Activated CD4-positive, alpha-beta T cell treated with anti-CD3 and anti-CD28 coated beads for 36 hours (primary cell): ENCODE measurements at regions not wholly inside any gene's neighbourhood (a gene's known extent, or its start where the extent isn't known, plus 50 kb on each side); places are given as distances from the start of the nearest gene placed in this dataset.

ENCODE experiments used
- ATAC-seq: fragments of 200-7000 bp; cut with Tn5 transposase; one replicate; pipeline ENCODE4 v1.10.0; 2021; ENCODE audit warnings: mild to moderate bottlenecking, moderate library complexity
- CTCF ChIA-PET: fragments of 350-600 bp; sonication (Branson Sonifier 250); formaldehyde crosslinking; loops from one replicate; lab custom pipeline; 2021; ENCODE audit warnings: antibody characterized with exemption; lab: Charles Lee
- POLR2A ChIA-PET: fragments of 350-600 bp; sonication (Branson Sonifier 250); formaldehyde crosslinking; loops from one replicate; lab custom pipeline; 2021; ENCODE audit warnings: antibody characterized with exemption, inconsistent platforms; lab: Charles Lee
- DNase-seq: peaks from one replicate; pipeline ENCODE4 v3.0.0-alpha.2; 2020
- H3K27ac Mint-ChIP-seq: one replicate; pipeline ENCODE4 v1.8.0; 2021; ENCODE audit warnings: mixed read lengths
- H3K27me3 Mint-ChIP-seq: one replicate; pipeline ENCODE4 v1.8.0; 2021; ENCODE audit warnings: mixed read lengths
- H3K36me3 Mint-ChIP-seq: one replicate; pipeline ENCODE4 v1.8.0; 2021; ENCODE audit warnings: low read depth, mixed read lengths
- H3K4me1 Mint-ChIP-seq: one replicate; pipeline ENCODE4 v1.8.0; 2021; ENCODE audit warnings: mixed read lengths
- H3K4me3 Mint-ChIP-seq: one replicate; pipeline ENCODE4 v1.8.0; 2021; ENCODE audit warnings: mild to moderate bottlenecking, moderate library complexity, mixed read lengths
- H3K9me3 Mint-ChIP-seq: one replicate; pipeline ENCODE4 v1.8.0; 2021; ENCODE audit warnings: low read depth, mixed read lengths
- intact Hi-C, 2 experiments: fragments of 100-400 bp; cut with DNase I in 1 of 2; cut with micrococcal nuclease in 1 of 2; formaldehyde crosslinking; loops; one replicate each; pipeline versions ENCODE4 v1.14.2 to v1.15.1; 2022 to 2024; cut with DNase I, micrococcal nuclease

DNA sequence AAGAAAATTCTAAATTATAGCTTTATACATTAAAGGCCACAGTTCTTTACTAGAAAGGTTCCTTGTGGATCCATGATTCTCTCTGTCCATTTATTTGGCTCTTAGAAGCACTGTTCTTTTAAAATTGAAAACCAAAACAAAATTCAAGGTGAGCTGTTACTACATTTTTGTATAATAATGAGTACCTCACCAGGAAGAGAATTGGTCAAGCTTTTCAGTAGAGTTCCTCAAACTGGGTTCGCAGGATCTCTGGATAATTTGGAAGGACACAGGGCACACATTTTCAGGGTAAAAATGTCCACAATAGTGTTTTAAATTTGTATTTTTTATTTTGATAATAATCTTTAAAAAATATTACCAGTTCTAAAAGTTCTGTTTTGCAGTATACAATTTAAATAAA, 93.0 kb downstream of the PPP1R3A start:
- Mint-ChIP-seq H3K27ac (no peak overlapping the region), H3K36me3 (no peaks in the 10 kb centered on the region), H3K27me3 (no peaks in the 10 kb centered on the region), H3K9me3 (no peaks in the 10 kb centered on the region), H3K4me3 (no peak overlapping the region), H3K4me1 (no peaks in the 10 kb centered on the region)
- intact Hi-C loops, result no loop called here
- POLR2A ChIA-PET, result no interaction called here
- ATAC-seq, result no peak
- CTCF ChIA-PET, result no interaction called here
- no peak for DNase-seq

DNA sequence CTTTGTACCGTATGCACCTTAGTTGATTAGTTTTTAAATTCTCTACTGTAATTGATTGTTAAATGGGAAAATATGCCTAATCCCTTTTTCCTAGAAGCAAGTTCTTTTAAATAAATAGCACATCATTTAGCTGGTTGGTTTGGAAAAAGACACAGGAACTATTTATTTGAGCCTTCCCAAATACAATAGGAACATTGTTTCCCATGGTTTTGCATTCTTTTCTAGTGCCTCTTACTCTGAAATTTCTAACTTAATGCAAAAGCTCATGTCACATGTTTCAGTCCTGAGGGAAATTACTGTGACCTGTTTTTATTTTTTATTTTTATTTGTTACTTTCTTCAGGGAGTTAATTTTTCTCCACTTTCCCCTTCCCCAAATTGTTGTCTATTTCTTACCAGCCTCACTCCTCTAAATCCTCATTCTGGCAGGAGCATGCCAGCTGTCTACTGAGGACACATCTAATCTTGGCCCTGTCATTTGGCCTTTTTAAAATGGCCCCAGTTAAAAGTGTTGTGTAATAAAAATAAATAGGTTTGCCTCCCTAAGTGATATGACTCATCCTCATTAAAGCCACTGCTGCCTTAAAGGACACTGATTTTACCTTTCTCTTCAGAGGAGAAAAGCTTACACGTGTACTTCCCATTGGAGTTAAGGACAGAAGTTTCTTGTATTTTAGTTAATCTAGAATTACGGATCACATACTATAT, 94.5 kb downstream of the PPP1R3A start:
- no peak overlapping the region for H3K4me3 Mint-ChIP-seq
- H3K27me3 Mint-ChIP-seq, result no peaks in the 10 kb centered on the region
- CTCF ChIA-PET, result no interaction called here
- H3K4me1 Mint-ChIP-seq, result no peaks in the 10 kb centered on the region
- H3K27ac Mint-ChIP-seq, result no peak overlapping the region
- H3K36me3 Mint-ChIP-seq, result no peaks in the 10 kb centered on the region
- no peak for ATAC-seq
- no peak for DNase-seq
- intact Hi-C loops, result no loop called here
- POLR2A ChIA-PET, result interaction anchor here (0.6 kb wide), 1 partner anchor 1585 kb away, joined by 3 read pairs; no protein-coding TSS in a partner anchor
- H3K9me3 Mint-ChIP-seq, result no peaks in the 10 kb centered on the region

DNA sequence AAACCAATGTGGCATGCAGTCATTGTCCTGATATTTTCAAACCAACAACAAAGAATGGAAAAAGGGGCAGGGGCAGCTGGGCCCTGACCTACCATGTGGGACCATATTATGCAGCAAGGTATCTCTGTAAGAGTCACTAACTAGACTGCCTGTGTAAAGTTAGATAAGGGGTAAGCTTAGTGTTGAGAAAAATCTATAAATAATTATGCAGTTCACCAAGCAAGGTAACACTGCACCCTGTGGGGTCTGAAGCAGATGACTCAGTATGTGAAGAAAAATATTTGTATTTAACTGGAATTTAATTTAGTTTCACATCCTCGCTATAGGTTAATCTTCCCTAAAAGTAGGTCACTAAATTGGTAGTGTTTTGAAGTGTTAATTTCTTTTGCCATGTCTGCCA, 99.3 kb downstream of the PPP1R3A start:
- no peak overlapping the region for H3K27ac Mint-ChIP-seq
- POLR2A ChIA-PET, result no interaction called here
- no peaks in the 10 kb centered on the region for H3K4me1 Mint-ChIP-seq
- intact Hi-C loops, result no loop called here
- CTCF ChIA-PET, result no interaction called here
- no peaks in the 10 kb centered on the region for H3K27me3 Mint-ChIP-seq
- H3K4me3 Mint-ChIP-seq, result no peak overlapping the region
- no peaks in the 10 kb centered on the region for H3K9me3 Mint-ChIP-seq
- DNase-seq, result no peak
- no peaks in the 10 kb centered on the region for H3K36me3 Mint-ChIP-seq
- no peak for ATAC-seq

DNA sequence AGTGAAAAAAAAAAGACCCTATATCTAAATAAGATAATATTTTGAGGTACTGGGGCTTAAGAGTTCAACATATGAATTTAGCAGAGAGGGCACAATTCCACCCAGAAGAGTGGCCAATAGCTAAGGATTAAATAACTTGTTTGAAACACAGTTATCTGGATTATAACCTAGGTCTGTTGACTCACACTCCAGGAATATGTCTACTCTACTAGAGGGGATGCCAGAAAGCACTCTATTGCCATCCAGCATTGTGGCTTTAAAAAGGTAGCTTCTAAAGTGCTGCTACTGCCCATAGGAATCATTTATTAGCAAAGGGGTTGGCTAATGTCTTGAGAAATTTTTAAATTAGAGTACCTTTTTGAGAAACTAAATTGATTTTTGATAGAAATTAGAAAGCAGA, 102.2 kb downstream of the PPP1R3A start:
- H3K4me3 Mint-ChIP-seq, result no peak overlapping the region
- H3K4me1 Mint-ChIP-seq, result no peaks in the 10 kb centered on the region
- intact Hi-C loops, result no loop called here
- ChIA-PET CTCF (no interaction called here), POLR2A (no interaction called here)
- no peaks in the 10 kb centered on the region for H3K36me3 Mint-ChIP-seq
- no peak overlapping the region for H3K27ac Mint-ChIP-seq
- DNase-seq (no peak), ATAC-seq (no peak)
- no peaks in the 10 kb centered on the region for H3K9me3 Mint-ChIP-seq
- no peaks in the 10 kb centered on the region for H3K27me3 Mint-ChIP-seq

DNA sequence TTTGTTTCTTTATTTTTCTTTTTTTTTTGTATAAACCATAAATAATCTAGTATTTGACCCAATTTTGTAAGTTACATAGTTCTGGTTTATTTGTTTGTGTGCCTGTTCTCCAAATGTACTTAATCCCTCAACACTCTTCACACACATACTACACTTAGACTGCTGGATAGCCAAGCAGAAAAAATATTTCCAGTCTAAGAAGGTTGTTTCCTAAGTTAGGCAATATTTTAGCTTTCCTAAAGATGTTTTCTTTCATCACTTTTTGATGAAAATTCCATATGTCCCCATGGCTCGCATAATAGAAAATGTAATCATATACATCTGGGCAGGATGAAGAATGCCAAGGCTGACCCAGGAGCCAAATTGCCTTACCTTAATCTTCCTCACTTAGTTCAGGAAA, 105.3 kb downstream of the PPP1R3A start:
- H3K4me1 Mint-ChIP-seq, result no peaks in the 10 kb centered on the region
- H3K27ac Mint-ChIP-seq, result no peak overlapping the region
- no peaks in the 10 kb centered on the region for H3K36me3 Mint-ChIP-seq
- ChIA-PET CTCF (no interaction called here), POLR2A (no interaction called here)
- no peaks in the 10 kb centered on the region for H3K9me3 Mint-ChIP-seq
- H3K27me3 Mint-ChIP-seq, result no peaks in the 10 kb centered on the region
- no peak for ATAC-seq
- no peak overlapping the region for H3K4me3 Mint-ChIP-seq
- no peak for DNase-seq
- intact Hi-C loops, result no loop called here

DNA sequence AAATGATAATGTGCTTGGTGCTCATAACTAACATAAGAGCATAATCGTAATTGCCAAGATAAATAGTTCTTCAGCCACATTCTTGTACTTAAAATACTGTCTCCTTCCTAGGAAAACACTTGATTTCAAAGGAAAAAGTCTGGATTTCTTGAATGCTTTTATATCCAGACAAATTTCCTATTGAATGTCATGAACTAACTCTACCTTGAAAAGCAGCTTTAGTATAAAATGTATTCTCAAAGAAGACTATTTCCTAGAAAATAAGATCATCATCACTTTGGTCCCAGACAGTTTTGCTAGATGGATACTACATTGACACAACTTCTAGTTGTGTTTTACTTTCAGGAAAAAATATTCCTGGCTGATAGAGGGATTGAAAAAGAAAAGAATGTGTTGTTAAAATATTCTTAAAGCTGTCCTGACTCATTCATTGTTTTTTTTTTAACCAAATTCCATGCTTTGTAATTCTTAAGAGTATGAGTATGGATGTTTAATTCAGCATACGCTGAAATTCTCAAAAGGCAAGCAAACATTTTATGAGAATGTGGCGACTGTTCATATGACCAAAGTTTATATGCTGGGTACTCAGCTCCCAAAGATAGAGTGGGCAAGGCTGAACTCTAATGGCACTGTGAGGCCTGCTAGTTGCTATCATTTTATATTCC, 106.1 kb downstream of the PPP1R3A start:
- ChIA-PET POLR2A (no interaction called here), CTCF (no interaction called here)
- intact Hi-C loops, result no loop called here
- H3K4me3 Mint-ChIP-seq, result no peak overlapping the region
- DNase-seq (no peak), ATAC-seq (no peak)
- H3K27me3 Mint-ChIP-seq, result no peaks in the 10 kb centered on the region
- no peaks in the 10 kb centered on the region for H3K9me3 Mint-ChIP-seq
- no peaks in the 10 kb centered on the region for H3K4me1 Mint-ChIP-seq
- no peaks in the 10 kb centered on the region for H3K36me3 Mint-ChIP-seq
- H3K27ac Mint-ChIP-seq, result no peak overlapping the region

DNA sequence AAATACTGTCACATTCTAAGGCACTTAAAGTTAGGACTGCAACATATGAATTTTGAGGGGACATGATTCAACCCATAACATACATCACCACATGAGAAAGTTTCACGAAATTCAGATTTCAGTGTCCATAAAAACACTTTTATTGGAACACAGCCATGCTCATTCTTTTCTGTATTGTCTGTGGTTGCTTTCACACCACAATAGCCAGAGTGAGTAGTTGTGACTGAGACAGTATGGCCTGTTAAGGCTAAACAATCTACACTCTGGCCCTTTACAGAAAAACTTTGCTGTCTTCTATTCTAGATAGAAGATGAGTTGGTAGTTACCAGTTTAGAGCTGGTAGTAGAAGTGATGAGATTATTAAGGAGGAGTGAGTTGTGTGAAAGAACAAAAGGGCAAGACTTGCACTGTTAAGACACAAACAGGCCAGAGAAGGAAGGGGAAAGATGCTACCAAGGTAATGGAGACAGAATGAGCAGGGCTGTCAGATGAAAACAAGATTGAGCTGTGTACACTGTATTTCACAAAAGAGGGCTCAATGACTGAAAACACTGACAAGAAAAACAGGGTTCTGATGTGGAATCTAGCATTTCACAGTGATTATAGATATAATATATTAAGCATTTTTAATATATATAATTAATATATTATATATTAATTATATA, 108.6 kb downstream of the PPP1R3A start:
- ATAC-seq (no peak), DNase-seq (no peak)
- Mint-ChIP-seq H3K4me3 (no peak overlapping the region), H3K36me3 (no peaks in the 10 kb centered on the region), H3K9me3 (no peaks in the 10 kb centered on the region), H3K4me1 (no peaks in the 10 kb centered on the region), H3K27ac (no peak overlapping the region), H3K27me3 (no peaks in the 10 kb centered on the region)
- POLR2A ChIA-PET, result no interaction called here
- intact Hi-C loops, result no loop called here
- CTCF ChIA-PET, result no interaction called here

DNA sequence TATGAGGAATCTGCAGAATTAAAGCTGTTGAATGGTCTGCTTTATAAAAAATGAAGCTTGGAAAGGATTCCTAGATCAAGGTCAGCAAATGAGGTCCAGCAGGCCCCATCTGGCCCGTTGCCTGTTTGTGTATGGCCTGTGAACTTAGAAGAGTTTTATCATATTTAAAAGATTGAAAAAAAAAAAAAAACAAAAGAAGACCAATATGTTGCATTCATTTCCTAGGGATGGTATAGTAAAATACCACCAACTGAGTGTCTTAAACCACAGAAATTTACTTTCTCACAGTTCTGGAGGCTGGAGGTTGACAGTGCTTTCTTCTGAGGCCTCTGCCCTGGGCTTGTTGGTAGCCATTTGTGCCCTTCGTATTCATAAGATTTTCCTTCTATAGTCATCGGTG, 109.2 kb downstream of the PPP1R3A start:
- ATAC-seq, result no peak
- intact Hi-C loops, result no loop called here
- POLR2A ChIA-PET, result no interaction called here

DNA sequence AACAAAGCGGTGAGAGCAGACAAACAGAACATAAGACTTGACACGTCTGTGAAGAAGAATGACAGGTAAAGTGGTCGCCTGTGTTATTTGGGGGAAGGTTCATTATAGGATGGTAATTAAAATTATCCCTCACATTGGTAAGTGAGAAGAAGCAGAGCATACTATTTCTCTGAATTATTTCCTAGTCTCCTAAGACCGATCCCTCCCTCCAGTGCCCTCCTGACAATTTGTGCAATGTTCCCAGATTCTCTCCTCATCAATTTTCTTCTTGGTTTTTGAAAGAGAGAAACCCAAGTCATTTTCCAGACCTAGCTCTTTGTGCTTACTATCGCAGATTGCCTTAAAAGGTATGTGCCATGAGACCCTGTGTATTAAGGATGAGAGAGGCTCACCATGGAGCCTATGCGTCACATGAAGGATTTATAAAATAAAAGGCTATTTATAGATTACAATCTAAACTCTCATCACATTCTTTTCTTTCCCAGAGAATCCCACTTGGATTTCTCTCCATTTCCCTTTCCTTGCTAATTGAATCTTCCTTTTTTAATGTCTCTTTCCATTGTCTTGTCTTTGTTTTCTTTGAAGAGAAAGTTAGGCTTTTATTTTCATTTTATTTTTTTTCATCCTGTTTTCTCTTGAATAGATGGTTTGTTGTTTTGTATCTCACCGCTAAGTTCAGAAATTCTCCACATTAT, 112.0 kb downstream of the PPP1R3A start:
- Mint-ChIP-seq H3K36me3 (no peaks in the 10 kb centered on the region), H3K27me3 (no peaks in the 10 kb centered on the region), H3K4me1 (no peaks in the 10 kb centered on the region), H3K27ac (no peak overlapping the region), H3K4me3 (no peak overlapping the region), H3K9me3 (no peaks in the 10 kb centered on the region)
- ChIA-PET CTCF (no interaction called here), POLR2A (no interaction called here)
- ATAC-seq (no peak), DNase-seq (no peak)
- intact Hi-C loops, result no loop called here

More for the DNA sequence above, 109.2 kb downstream of the PPP1R3A start:
- Mint-ChIP-seq H3K4me1 (no peaks in the 10 kb centered on the region), H3K27ac (no peak overlapping the region), H3K36me3 (no peaks in the 10 kb centered on the region), H3K4me3 (no peak overlapping the region), H3K9me3 (no peaks in the 10 kb centered on the region), H3K27me3 (no peaks in the 10 kb centered on the region)
- no peak for DNase-seq
- CTCF ChIA-PET, result no interaction called here

DNA sequence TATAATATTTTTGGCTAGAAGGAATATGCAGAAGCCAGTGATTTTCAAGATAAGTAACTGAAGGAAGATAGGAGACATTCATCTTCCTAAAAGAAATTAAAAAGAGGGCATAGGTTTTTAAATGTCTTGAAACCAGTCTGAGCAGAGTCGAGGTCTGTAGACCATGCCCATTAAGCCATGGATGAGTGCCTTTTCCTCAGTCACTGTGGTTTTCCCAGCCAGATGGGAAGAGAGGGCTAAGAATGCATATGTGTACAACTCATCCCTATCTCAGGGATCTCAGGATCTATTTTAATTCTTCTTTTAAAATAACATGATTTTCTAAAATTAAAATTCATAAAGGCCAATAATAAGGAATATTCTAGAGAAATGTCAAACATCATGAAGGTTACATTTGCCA, 112.8 kb downstream of the PPP1R3A start:
- no peak overlapping the region for H3K4me3 Mint-ChIP-seq
- no peak for DNase-seq
- POLR2A ChIA-PET, result no interaction called here

DNA sequence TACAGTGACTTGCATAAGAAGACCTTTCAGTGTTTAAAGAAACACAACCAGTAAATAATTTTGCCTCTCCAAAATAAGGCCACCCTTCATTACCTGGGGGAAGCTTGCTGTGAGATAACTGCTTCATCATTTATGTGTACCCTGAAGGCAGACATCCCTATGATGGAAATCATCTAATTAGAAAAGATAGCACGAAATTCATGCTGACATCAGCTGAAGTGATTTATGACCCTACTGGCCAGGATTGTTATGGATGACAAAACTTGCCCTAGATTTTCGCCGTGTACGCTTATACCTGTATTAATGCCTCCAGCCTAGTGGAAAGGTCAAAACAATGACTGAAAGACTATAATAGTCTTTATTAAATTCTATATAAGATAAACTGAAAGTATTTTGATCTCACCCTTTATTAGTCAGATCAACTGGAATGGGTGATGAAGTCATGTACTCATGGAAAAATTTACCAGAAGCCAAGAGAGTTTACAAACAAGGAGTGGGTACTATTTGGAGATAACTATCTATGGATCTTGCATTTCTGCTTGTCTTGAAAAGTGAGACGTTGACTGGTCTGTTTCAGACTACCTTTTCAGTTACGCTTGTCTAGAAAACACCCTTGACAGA, 114.2 kb downstream of the PPP1R3A start:
- Mint-ChIP-seq H3K4me3 (no peak overlapping the region), H3K36me3 (no peaks in the 10 kb centered on the region), H3K9me3 (no peaks in the 10 kb centered on the region), H3K4me1 (no peaks in the 10 kb centered on the region), H3K27ac (no peak overlapping the region), H3K27me3 (no peaks in the 10 kb centered on the region)
- CTCF ChIA-PET, result no interaction called here
- DNase-seq (no peak), ATAC-seq (no peak)
- POLR2A ChIA-PET, result no interaction called here
- intact Hi-C loops, result no loop called here

More for the DNA sequence above, 112.8 kb downstream of the PPP1R3A start:
- Mint-ChIP-seq H3K36me3 (no peaks in the 10 kb centered on the region), H3K9me3 (no peaks in the 10 kb centered on the region), H3K4me1 (no peaks in the 10 kb centered on the region), H3K27me3 (no peaks in the 10 kb centered on the region), H3K27ac (no peak overlapping the region)
- ATAC-seq, result no peak
- CTCF ChIA-PET, result no interaction called here
- intact Hi-C loops, result no loop called here
